ENCODE measurements at regions not wholly inside any gene's neighbourhood (a gene's known extent, or its start where the extent isn't known, plus 50 kb on each side); places are given as distances from the start of the nearest gene placed in this dataset.

DNA sequence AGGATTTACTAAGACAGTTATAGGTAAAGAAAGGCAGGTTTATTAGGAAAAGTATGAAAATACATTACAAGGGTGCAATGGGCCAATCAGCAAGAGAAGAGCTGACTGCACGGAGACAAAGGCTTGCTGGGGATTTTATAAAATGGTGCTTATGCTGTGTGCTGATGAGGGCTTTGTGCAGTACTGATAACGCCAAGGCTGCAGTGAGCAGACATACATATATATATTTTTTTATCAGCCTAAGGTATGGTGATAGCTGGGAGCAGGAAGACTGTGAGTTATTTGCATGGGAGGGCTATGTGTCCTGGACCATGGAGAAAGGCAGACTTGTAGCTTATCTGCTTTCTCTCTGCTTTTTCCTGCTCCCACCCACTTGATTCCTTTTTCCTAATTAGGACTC lies 208.1 kb upstream of the ACTBL2 start:
- Histone ChIP-seq H3K27ac (no peak overlapping the region), H3K79me2 (no peaks in the 10 kb centered on the region), H4K20me1 (ENCODE audit: insufficient read depth, poor library complexity, severe bottlenecking) (no peaks in the 10 kb centered on the region), H3K27me3 (no peaks in the 10 kb centered on the region), H3K9me2 (replicated peaks; ENCODE audit: insufficient read depth) (no peaks in the 10 kb centered on the region), H3K36me3 (replicated peaks; ENCODE audit: insufficient read depth, low read depth) (no peaks in the 10 kb centered on the region), H3K4me2 (no peak overlapping the region), H3K4me1 (ENCODE audit: insufficient read depth) (peaks cover 19% of the 10 kb centered on the region), H3K4me3 (no peak overlapping the region), H2AFZ (no peak overlapping the region), H3K9me3 (ENCODE audit: low read depth) (no peaks in the 10 kb centered on the region)
- 76% methylated on average over 2 of the region's 2 CpGs for WGBS (ENCODE audit: low lambda C conversion rate, missing lambda C conversion rate)
- TF ChIP-seq EZH2 (IDR thresholded peaks at IDR 0.05; ENCODE audit: borderline replicate concordance) (no peak), EZH2phosphoT487 (IDR thresholded peaks at IDR 0.05; ENCODE audit: low read depth, severe bottlenecking, unreplicated experiment) (no peak)
- TF ChIP-seq, protein P1, sequence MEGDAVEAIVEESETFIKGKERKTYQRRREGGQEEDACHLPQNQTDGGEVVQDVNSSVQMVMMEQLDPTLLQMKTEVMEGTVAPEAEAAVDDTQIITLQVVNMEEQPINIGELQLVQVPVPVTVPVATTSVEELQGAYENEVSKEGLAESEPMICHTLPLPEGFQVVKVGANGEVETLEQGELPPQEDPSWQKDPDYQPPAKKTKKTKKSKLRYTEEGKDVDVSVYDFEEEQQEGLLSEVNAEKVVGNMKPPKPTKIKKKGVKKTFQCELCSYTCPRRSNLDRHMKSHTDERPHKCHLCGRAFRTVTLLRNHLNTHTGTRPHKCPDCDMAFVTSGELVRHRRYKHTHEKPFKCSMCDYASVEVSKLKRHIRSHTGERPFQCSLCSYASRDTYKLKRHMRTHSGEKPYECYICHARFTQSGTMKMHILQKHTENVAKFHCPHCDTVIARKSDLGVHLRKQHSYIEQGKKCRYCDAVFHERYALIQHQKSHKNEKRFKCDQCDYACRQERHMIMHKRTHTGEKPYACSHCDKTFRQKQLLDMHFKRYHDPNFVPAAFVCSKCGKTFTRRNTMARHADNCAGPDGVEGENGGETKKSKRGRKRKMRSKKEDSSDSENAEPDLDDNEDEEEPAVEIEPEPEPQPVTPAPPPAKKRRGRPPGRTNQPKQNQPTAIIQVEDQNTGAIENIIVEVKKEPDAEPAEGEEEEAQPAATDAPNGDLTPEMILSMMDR (IDR thresholded peaks at IDR 0.05; ENCODE audit: poor library complexity), result no peak
- no peak for DNase-seq (ENCODE audit: low spot score)

DNA sequence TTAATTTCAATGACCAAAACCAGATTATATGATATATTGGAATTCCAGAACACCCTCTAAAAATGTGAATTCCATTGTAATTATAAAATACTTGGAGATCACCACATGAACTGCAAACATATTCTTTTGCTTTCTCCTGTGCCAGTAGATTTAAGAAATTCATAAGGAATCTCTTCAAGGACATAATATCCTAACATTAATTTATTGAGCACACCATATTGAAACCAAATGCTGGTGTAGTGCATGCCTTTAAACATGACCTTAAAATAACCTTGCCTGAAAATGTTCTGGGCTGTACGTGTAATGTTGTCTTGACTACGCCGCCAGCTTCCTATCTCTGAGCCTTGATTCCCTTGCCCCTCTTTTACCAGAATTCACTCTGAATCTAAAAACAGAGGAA lies 205.0 kb upstream of the ACTBL2 start:
- Histone ChIP-seq H3K79me2 (no peaks in the 10 kb centered on the region), H4K20me1 (ENCODE audit: insufficient read depth, poor library complexity, severe bottlenecking) (no peaks in the 10 kb centered on the region), H3K36me3 (replicated peaks; ENCODE audit: insufficient read depth, low read depth) (no peaks in the 10 kb centered on the region), H3K4me2 (no peak overlapping the region), H3K4me3 (no peak overlapping the region), H3K9me2 (replicated peaks; ENCODE audit: insufficient read depth) (no peaks in the 10 kb centered on the region), H3K9me3 (ENCODE audit: low read depth) (no peaks in the 10 kb centered on the region), H3K27me3 (no peaks in the 10 kb centered on the region), H3K4me1 (ENCODE audit: insufficient read depth) (peaks cover 2% of the 10 kb centered on the region), H2AFZ (no peak overlapping the region), H3K27ac (peak overlapping the region; percentile 6)
- 54% methylated on average over 3 of the region's 3 CpGs for WGBS (ENCODE audit: low lambda C conversion rate, missing lambda C conversion rate)
- DNase-seq (ENCODE audit: low spot score), result no peak
- no peak for TF ChIP-seq EZH2 (IDR thresholded peaks at IDR 0.05; ENCODE audit: borderline replicate concordance)
- TF ChIP-seq, protein P1 (IDR thresholded peaks at IDR 0.05; ENCODE audit: poor library complexity), result no peak

DNA sequence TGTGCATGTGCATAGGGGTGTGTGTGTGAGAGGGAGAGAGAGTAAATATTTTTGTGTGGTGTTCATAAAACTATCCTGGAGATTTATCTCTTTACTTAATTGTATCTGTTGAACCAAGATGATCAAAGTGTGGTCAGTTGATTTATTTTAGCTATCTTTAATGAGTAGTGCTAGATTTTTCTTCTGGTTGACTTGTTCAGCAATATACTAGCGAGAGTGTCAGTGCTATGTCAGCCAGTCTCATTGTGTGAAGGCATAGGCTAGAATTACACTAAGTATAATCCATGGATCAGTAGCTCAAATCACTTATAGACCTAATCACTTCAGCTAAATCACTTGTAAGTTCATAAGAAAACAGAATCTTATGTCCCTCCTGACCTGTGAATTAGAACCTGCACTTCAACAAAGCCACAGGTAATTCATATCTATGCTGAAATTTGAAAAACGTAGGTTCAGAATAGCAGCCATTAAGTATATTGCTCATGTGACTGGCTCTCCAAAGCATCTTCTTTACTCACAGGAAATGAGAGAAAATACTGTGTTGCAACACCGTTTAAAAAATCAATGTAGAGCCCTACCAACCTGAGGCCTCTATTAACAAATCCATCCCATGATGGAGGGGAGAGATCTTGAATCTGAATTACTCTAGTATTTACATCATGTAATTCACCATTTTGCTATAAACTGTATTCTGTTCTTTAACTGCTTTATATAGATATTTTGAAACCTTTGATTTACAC lies 203.1 kb upstream of the ACTBL2 start:
- H3K79me2 ChIP-seq, result no peaks in the 10 kb centered on the region
- H3K36me3 ChIP-seq (replicated peaks; ENCODE audit: insufficient read depth, low read depth), result no peaks in the 10 kb centered on the region
- no peak overlapping the region for H3K4me2 ChIP-seq
- no peak for DNase-seq (ENCODE audit: low spot score)
- no peak overlapping the region for H3K27ac ChIP-seq
- 88% methylated on average over 3 of the region's 3 CpGs for WGBS (ENCODE audit: low lambda C conversion rate, missing lambda C conversion rate)
- H2AFZ ChIP-seq, result no peak overlapping the region
- no peaks in the 10 kb centered on the region for H3K9me2 ChIP-seq (replicated peaks; ENCODE audit: insufficient read depth)
- no peaks in the 10 kb centered on the region for H3K27me3 ChIP-seq
- no peaks in the 10 kb centered on the region for H3K9me3 ChIP-seq (ENCODE audit: low read depth)
- H3K4me1 ChIP-seq (ENCODE audit: insufficient read depth), result no peaks in the 10 kb centered on the region
- no peaks in the 10 kb centered on the region for H4K20me1 ChIP-seq (ENCODE audit: insufficient read depth, poor library complexity, severe bottlenecking)
- TF ChIP-seq EZH2phosphoT487 (IDR thresholded peaks at IDR 0.05; ENCODE audit: low read depth, severe bottlenecking, unreplicated experiment), result no peak
- TF ChIP-seq, protein P1 (IDR thresholded peaks at IDR 0.05; ENCODE audit: poor library complexity), result no peak
- TF ChIP-seq EZH2 (IDR thresholded peaks at IDR 0.05; ENCODE audit: borderline replicate concordance), result no peak
- H3K4me3 ChIP-seq, result no peak overlapping the region

Data from hepatocyte (in vitro differentiated cells).